ENCODE measurements at regions not wholly inside any gene's neighbourhood (a gene's known extent, or its start where the extent isn't known, plus 50 kb on each side); places are given as distances from the start of the nearest gene placed in this dataset.

DNA sequence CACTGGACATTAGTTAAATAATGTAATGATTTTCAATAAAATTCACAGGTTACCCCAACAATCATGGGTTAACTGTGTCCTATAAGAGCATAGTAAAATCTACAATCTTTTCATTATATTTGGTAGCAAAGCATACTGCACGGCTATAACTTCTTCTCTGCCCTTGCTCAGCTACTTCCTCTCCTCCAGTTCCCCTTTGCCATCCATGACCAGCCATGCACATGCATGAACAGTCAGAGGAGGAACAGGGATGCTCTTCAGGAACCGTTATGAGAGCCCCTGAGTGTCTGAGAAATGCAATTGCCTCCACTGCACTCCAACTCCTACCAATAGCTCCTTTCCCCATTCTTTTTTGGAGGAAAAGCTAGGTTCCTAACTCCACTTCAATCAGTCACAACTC lies 646.7 kb downstream of the LTN1 start:
- no peak overlapping the region for H3K4me2 ChIP-seq (replicated peaks; ENCODE audit: extremely low read depth, low read length, poor library complexity, severe bottlenecking)
- no peaks in the 10 kb centered on the region for H3K36me3 Mint-ChIP-seq
- H3K9me3 Mint-ChIP-seq: peaks cover 0 to 4% (median 0%) of the 10 kb centered on the region in 7 donors
- TF ChIP-seq, protein P1, sequence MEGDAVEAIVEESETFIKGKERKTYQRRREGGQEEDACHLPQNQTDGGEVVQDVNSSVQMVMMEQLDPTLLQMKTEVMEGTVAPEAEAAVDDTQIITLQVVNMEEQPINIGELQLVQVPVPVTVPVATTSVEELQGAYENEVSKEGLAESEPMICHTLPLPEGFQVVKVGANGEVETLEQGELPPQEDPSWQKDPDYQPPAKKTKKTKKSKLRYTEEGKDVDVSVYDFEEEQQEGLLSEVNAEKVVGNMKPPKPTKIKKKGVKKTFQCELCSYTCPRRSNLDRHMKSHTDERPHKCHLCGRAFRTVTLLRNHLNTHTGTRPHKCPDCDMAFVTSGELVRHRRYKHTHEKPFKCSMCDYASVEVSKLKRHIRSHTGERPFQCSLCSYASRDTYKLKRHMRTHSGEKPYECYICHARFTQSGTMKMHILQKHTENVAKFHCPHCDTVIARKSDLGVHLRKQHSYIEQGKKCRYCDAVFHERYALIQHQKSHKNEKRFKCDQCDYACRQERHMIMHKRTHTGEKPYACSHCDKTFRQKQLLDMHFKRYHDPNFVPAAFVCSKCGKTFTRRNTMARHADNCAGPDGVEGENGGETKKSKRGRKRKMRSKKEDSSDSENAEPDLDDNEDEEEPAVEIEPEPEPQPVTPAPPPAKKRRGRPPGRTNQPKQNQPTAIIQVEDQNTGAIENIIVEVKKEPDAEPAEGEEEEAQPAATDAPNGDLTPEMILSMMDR (IDR thresholded peaks at IDR 0.05): no peak
- peaks cover 0 to 2% (median 0%) of the 10 kb centered on the region in 3 donors for H3K27me3 Mint-ChIP-seq (ENCODE audit: low read depth in 3 of 3)
- H3K9ac ChIP-seq (ENCODE audit: insufficient read depth, low read length, poor library complexity, severe bottlenecking): no peak overlapping the region
- H3K36me3 ChIP-seq (replicated peaks in 1 of 2; ENCODE audit: control insufficient read depth in 1 of 2, insufficient read depth in 2 of 2, low read length in 2 of 2): no peaks in the 10 kb centered on the region
- no peak overlapping the region for H2AFZ ChIP-seq (ENCODE audit: insufficient read depth, low read depth, low read length, poor library complexity, severe bottlenecking)
- H4K20me1 ChIP-seq (ENCODE audit: insufficient read depth, low read length): no peaks in the 10 kb centered on the region
- peaks cover 9% of the 10 kb centered on the region for H3K4me1 Mint-ChIP-seq
- intact Hi-C loops (cut with micrococcal nuclease): no loop called here
- H3K27me3 ChIP-seq (ENCODE audit: control insufficient read depth in 2 of 2, insufficient read depth in 2 of 2, low read length in 2 of 2): no peaks in the 10 kb centered on the region
- 0% methylated on average over 1 of the region's 2 CpGs for WGBS (ENCODE audit: insufficient coverage)
- H3K79me2 ChIP-seq (ENCODE audit: insufficient read depth, low read length): no peaks in the 10 kb centered on the region
- H3K27ac Mint-ChIP-seq: peak overlapping the region in 4 of 7 donors; percentile 30 to 53 (median 40)
- peaks cover 0 to 2% of the 10 kb centered on the region in 2 donors for H3K9me3 ChIP-seq (replicated peaks in 1 of 2; ENCODE audit: control insufficient read depth in 1 of 2, insufficient read depth in 1 of 2, low read length in 2 of 2)
- no peak overlapping the region for H3K4me3 Mint-ChIP-seq
- H3K27ac ChIP-seq (ENCODE audit: low read depth in 1 of 2, low read length in 2 of 2): no peak overlapping the region
- DNase-seq: peak; percentile 9 to 48 (median 22)
- H3K4me1 ChIP-seq (ENCODE audit: control insufficient read depth in 1 of 2, insufficient read depth in 2 of 2, low read length in 2 of 2): peaks cover 3 to 13% of the 10 kb centered on the region in 2 donors
- no peak overlapping the region for H3K4me3 ChIP-seq (replicated peaks in 1 of 3; ENCODE audit: low read depth in 2 of 3, low read length in 3 of 3)

DNA sequence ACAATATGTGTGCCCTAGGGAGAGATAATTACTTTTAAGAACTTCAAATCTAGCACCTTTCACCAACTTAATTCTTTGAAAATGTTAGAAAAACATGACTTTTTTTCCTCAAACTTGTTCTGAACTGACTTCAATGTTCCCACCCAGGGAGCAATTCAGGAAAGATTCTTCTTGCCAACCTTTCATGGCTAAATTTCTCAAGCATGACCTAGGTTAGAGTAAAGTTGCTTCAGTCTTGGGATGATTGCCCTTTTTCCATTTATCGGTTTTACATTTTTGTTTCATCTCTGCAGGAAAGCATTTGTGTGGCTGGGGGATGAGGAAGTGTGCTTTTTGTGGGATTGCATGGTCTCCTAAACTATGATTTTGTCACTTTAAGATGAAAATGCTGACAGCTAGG lies 647.7 kb downstream of the LTN1 start:
- H3K27me3 Mint-ChIP-seq (ENCODE audit: low read depth in 3 of 3): no peaks in the 10 kb centered on the region
- Histone ChIP-seq H3K27me3 (ENCODE audit: control insufficient read depth in 2 of 2, insufficient read depth in 2 of 2, low read length in 2 of 2) (no peaks in the 10 kb centered on the region), H3K36me3 (replicated peaks in 1 of 2; ENCODE audit: control insufficient read depth in 1 of 2, insufficient read depth in 2 of 2, low read length in 2 of 2) (no peaks in the 10 kb centered on the region), H3K9me3 (replicated peaks in 1 of 2; ENCODE audit: control insufficient read depth in 1 of 2, insufficient read depth in 1 of 2, low read length in 2 of 2) (peaks cover 0 to 2% of the 10 kb centered on the region in 2 donors), H3K9ac (ENCODE audit: insufficient read depth, low read length, poor library complexity, severe bottlenecking) (no peak overlapping the region), H3K79me2 (ENCODE audit: insufficient read depth, low read length) (no peaks in the 10 kb centered on the region), H3K4me3 (replicated peaks in 1 of 3; ENCODE audit: low read depth in 2 of 3, low read length in 3 of 3) (no peak overlapping the region), H3K27ac (ENCODE audit: low read depth in 1 of 2, low read length in 2 of 2) (no peak overlapping the region), H2AFZ (ENCODE audit: insufficient read depth, low read depth, low read length, poor library complexity, severe bottlenecking) (no peak overlapping the region), H4K20me1 (ENCODE audit: insufficient read depth, low read length) (no peaks in the 10 kb centered on the region), H3K4me1 (ENCODE audit: control insufficient read depth in 1 of 2, insufficient read depth in 2 of 2, low read length in 2 of 2) (peaks cover 3 to 13% of the 10 kb centered on the region in 2 donors), H3K4me2 (replicated peaks; ENCODE audit: extremely low read depth, low read length, poor library complexity, severe bottlenecking) (no peak overlapping the region)
- DNase-seq: no peak
- peaks cover 9% of the 10 kb centered on the region for H3K4me1 Mint-ChIP-seq
- TF ChIP-seq, protein P1 (IDR thresholded peaks at IDR 0.05): no peak
- H3K36me3 Mint-ChIP-seq: no peaks in the 10 kb centered on the region
- H3K4me3 Mint-ChIP-seq: no peak overlapping the region
- H3K27ac Mint-ChIP-seq: no peak overlapping the region
- intact Hi-C loops (cut with micrococcal nuclease): no loop called here
- peaks cover 0 to 4% (median 0%) of the 10 kb centered on the region in 7 donors for H3K9me3 Mint-ChIP-seq
- 20% methylated on average over 1 of the region's 1 CpG for WGBS (ENCODE audit: insufficient coverage)
